SU-DHL-6 (cell line): ENCODE measurements at regions not wholly inside any gene's neighbourhood (a gene's known extent, or its start where the extent isn't known, plus 50 kb on each side); places are given as distances from the start of the nearest gene placed in this dataset.

Experiments used
- CTCF ChIP-seq: fragments of 200-600 bp; sonication (generic); IDR thresholded peaks from one replicate; pipeline ENCODE4 v1.5.1; 2017; ENCODE audit warnings: antibody characterized with exemption, mild to moderate bottlenecking, low read length, moderate library complexity; ENCODE audit not compliant: insufficient read depth, poor library complexity, severe bottlenecking
- EZH2phosphoT487 ChIP-seq: fragments of 200-600 bp; sonication (generic), shearing (Covaris generic); conservative IDR thresholded peaks from 2 replicates; pipeline ENCODE4 v1.6.1; 2018; ENCODE audit warnings: mild to moderate bottlenecking, antibody characterized with exemption, low read length, moderate library complexity, mixed read lengths

- TF ChIP-seq CTCF (no peak), EZH2phosphoT487 (no peak)
These were observed 196.7 kb upstream of the NSMCE3 start for GRCh38 chr15:29466292-29466691.
